GM19468 (cell line): ENCODE measurements at regions not wholly inside any gene's neighbourhood (a gene's known extent, or its start where the extent isn't known, plus 50 kb on each side); places are given as distances from the start of the nearest gene placed in this dataset.

Experiments
- ATAC-seq: cut with Tn5 transposase; IDR thresholded peaks from one replicate; pipeline ENCODE4 v1.9.1; 2021; ENCODE audit warnings: mild to moderate bottlenecking, moderate library complexity, moderate number of reproducible peaks; ENCODE audit not compliant: unreplicated experiment; ENCODE audit errors: extremely low read depth

GRCh38 chr15:70275461-70276138 lies 177.9 kb upstream of the TLE3 start:
- no peak for ATAC-seq

GRCh38 chr15:70274908-70275307 lies 177.2 kb upstream of the TLE3 start:
- no peak for ATAC-seq

- no peak for ATAC-seq
Observed at GRCh38 chr15:70274255-70274880, 176.7 kb upstream of the TLE3 start.

- no peak for ATAC-seq
Observed at GRCh38 chr15:70273808-70274207, 176.1 kb upstream of the TLE3 start.

- no peak for ATAC-seq
Observed at GRCh38 chr15:70272565-70273355, 175.0 kb upstream of the TLE3 start.

GRCh38 chr15:70271422-70272088 lies 173.8 kb upstream of the TLE3 start:
- no peak for ATAC-seq

GRCh38 chr15:70270752-70271111 lies 173.0 kb upstream of the TLE3 start:
- no peak for ATAC-seq

- no peak for ATAC-seq
Observed at GRCh38 chr15:70269991-70270751, 172.5 kb upstream of the TLE3 start.

GRCh38 chr15:70269311-70269911 lies 171.7 kb upstream of the TLE3 start:
- ATAC-seq = no peak

GRCh38 chr15:70268698-70269251 lies 171.1 kb upstream of the TLE3 start:
- ATAC-seq = no peak

- no peak for ATAC-seq
Observed at GRCh38 chr15:70267879-70268278, 170.2 kb upstream of the TLE3 start.

GRCh38 chr15:70267306-70267705 lies 169.6 kb upstream of the TLE3 start:
- no peak for ATAC-seq

- ATAC-seq = no peak
Observed at GRCh38 chr15:70266412-70267121, 168.8 kb upstream of the TLE3 start.

GRCh38 chr15:70265986-70266385 lies 168.3 kb upstream of the TLE3 start:
- no peak for ATAC-seq

GRCh38 chr15:70265466-70265978 lies 167.8 kb upstream of the TLE3 start:
- no peak for ATAC-seq

- ATAC-seq = no peak
Observed at GRCh38 chr15:70264738-70265465, 167.2 kb upstream of the TLE3 start.

- ATAC-seq = no peak
Observed at GRCh38 chr15:70264014-70264582, 166.4 kb upstream of the TLE3 start.
